GM23248 (cell line): ENCODE measurements at regions not wholly inside any gene's neighbourhood (a gene's known extent, or its start where the extent isn't known, plus 50 kb on each side); places are given as distances from the start of the nearest gene placed in this dataset.

Experiments
- EZH2 ChIP-seq: fragments of 200-600 bp; sonication (generic); IDR thresholded peaks from 2 replicates; pipeline ENCODE4 v1.6.1; 2018; ENCODE audit warnings: antibody characterized with exemption, mild to moderate bottlenecking; ENCODE audit not compliant: insufficient read depth, poor library complexity, severe bottlenecking
- EZH2phosphoT487 ChIP-seq: fragments of 200-600 bp; sonication (generic); IDR thresholded peaks from 2 replicates; pipeline ENCODE4 v1.6.1; 2018; ENCODE audit warnings: antibody characterized with exemption, moderate library complexity, mild to moderate bottlenecking, low read depth; ENCODE audit not compliant: insufficient read depth

GRCh38 chrX:110454336-110454735 is 95.7 kb downstream of the RTL9 start:
- TF ChIP-seq EZH2: no peak
- TF ChIP-seq EZH2phosphoT487: no peak
